Activated T-cell treated with anti-CD3 and anti-CD28 coated beads, Interleukin-2, amount 50 U/mL, for 24 hours (primary cell): ENCODE measurements at regions not wholly inside any gene's neighbourhood (a gene's known extent, or its start where the extent isn't known, plus 50 kb on each side); places are given as distances from the start of the nearest gene placed in this dataset.

ENCODE experiments used
- DNase-seq: peaks from one replicate; pipeline ENCODE4 v3.0.0-alpha.2; 2020
- H3K27ac Mint-ChIP-seq: 2 replicates; pipeline ENCODE4 v1.8.0; 2020; ENCODE audit warnings: mild to moderate bottlenecking, mixed read lengths
- H3K27me3 Mint-ChIP-seq: 2 replicates; pipeline ENCODE4 v1.8.0; 2020; ENCODE audit warnings: mixed read lengths
- H3K36me3 Mint-ChIP-seq: 2 replicates; pipeline ENCODE4 v1.8.0; 2020; ENCODE audit warnings: low read depth, mixed read lengths
- H3K4me1 Mint-ChIP-seq: 2 replicates; pipeline ENCODE4 v1.8.0; 2020; ENCODE audit warnings: low read depth, mixed read lengths
- H3K4me3 Mint-ChIP-seq: 2 replicates; pipeline ENCODE4 v1.8.0; 2020; ENCODE audit warnings: mild to moderate bottlenecking, moderate library complexity, mixed read lengths
- H3K9me3 Mint-ChIP-seq: 2 replicates; pipeline ENCODE4 v1.8.0; 2020; ENCODE audit warnings: mixed read lengths

GRCh38 chr12:19872621-19873540 is 433.6 kb downstream of the AEBP2 start:
- no peak overlapping the region for H3K27ac Mint-ChIP-seq
- H3K36me3 Mint-ChIP-seq: no peaks in the 10 kb centered on the region
- no peaks in the 10 kb centered on the region for H3K9me3 Mint-ChIP-seq
- H3K4me1 Mint-ChIP-seq: peaks cover 7% of the 10 kb centered on the region
- no peak for DNase-seq
- H3K27me3 Mint-ChIP-seq: peaks cover 3% of the 10 kb centered on the region
- no peak overlapping the region for H3K4me3 Mint-ChIP-seq

GRCh38 chr12:19880076-19880475 is 440.8 kb downstream of the AEBP2 start:
- H3K4me3 Mint-ChIP-seq: no peak overlapping the region
- no peak for DNase-seq
- no peaks in the 10 kb centered on the region for H3K36me3 Mint-ChIP-seq
- no peaks in the 10 kb centered on the region for H3K4me1 Mint-ChIP-seq
- H3K9me3 Mint-ChIP-seq: no peaks in the 10 kb centered on the region
- no peaks in the 10 kb centered on the region for H3K27me3 Mint-ChIP-seq
- no peak overlapping the region for H3K27ac Mint-ChIP-seq

GRCh38 chr12:19880721-19881120 is 441.4 kb downstream of the AEBP2 start:
- H3K9me3 Mint-ChIP-seq: no peaks in the 10 kb centered on the region
- no peak overlapping the region for H3K27ac Mint-ChIP-seq
- H3K4me3 Mint-ChIP-seq: no peak overlapping the region
- DNase-seq: no peak
- H3K36me3 Mint-ChIP-seq: no peaks in the 10 kb centered on the region
- H3K27me3 Mint-ChIP-seq: no peaks in the 10 kb centered on the region
- H3K4me1 Mint-ChIP-seq: no peaks in the 10 kb centered on the region

GRCh38 chr12:19882346-19882745 is 443.1 kb downstream of the AEBP2 start:
- no peaks in the 10 kb centered on the region for H3K27me3 Mint-ChIP-seq

GRCh38 chr12:19884021-19884492 is 444.8 kb downstream of the AEBP2 start:
- H3K4me3 Mint-ChIP-seq: no peak overlapping the region
- H3K27ac Mint-ChIP-seq: no peak overlapping the region
- no peaks in the 10 kb centered on the region for H3K36me3 Mint-ChIP-seq
- no peak for DNase-seq
- H3K4me1 Mint-ChIP-seq: no peaks in the 10 kb centered on the region
- no peaks in the 10 kb centered on the region for H3K9me3 Mint-ChIP-seq
- no peaks in the 10 kb centered on the region for H3K27me3 Mint-ChIP-seq

More at GRCh38 chr12:19882346-19882745, 443.1 kb downstream of the AEBP2 start:
- no peak overlapping the region for H3K4me3 Mint-ChIP-seq
- DNase-seq: no peak
- no peak overlapping the region for H3K27ac Mint-ChIP-seq
- H3K36me3 Mint-ChIP-seq: no peaks in the 10 kb centered on the region
- no peaks in the 10 kb centered on the region for H3K9me3 Mint-ChIP-seq
- no peaks in the 10 kb centered on the region for H3K4me1 Mint-ChIP-seq

- no peaks in the 10 kb centered on the region for H3K4me1 Mint-ChIP-seq
- no peaks in the 10 kb centered on the region for H3K27me3 Mint-ChIP-seq
- H3K4me3 Mint-ChIP-seq: no peak overlapping the region
- no peaks in the 10 kb centered on the region for H3K36me3 Mint-ChIP-seq
- no peak for DNase-seq
- H3K9me3 Mint-ChIP-seq: no peaks in the 10 kb centered on the region
- H3K27ac Mint-ChIP-seq: no peak overlapping the region
Measured at GRCh38 chr12:19885093-19885812, 446.0 kb downstream of the AEBP2 start.

- H3K4me1 Mint-ChIP-seq: no peaks in the 10 kb centered on the region
- no peaks in the 10 kb centered on the region for H3K27me3 Mint-ChIP-seq
- H3K9me3 Mint-ChIP-seq: no peaks in the 10 kb centered on the region
- H3K27ac Mint-ChIP-seq: no peak overlapping the region
- no peaks in the 10 kb centered on the region for H3K36me3 Mint-ChIP-seq
- DNase-seq: no peak
- no peak overlapping the region for H3K4me3 Mint-ChIP-seq
Measured at GRCh38 chr12:19886065-19886464, 446.8 kb downstream of the AEBP2 start.

- Mint-ChIP-seq H3K27ac (no peak overlapping the region), H3K4me3 (no peak overlapping the region), H3K27me3 (no peaks in the 10 kb centered on the region), H3K36me3 (no peaks in the 10 kb centered on the region), H3K4me1 (no peaks in the 10 kb centered on the region), H3K9me3 (no peaks in the 10 kb centered on the region)
- no peak for DNase-seq
Measured at GRCh38 chr12:19886639-19887064, 447.4 kb downstream of the AEBP2 start.

GRCh38 chr12:19890024-19890423 is 450.7 kb downstream of the AEBP2 start:
- H3K27ac Mint-ChIP-seq: no peak overlapping the region
- H3K4me1 Mint-ChIP-seq: peaks cover 17% of the 10 kb centered on the region
- no peaks in the 10 kb centered on the region for H3K9me3 Mint-ChIP-seq
- no peak overlapping the region for H3K4me3 Mint-ChIP-seq
- no peak for DNase-seq
- no peaks in the 10 kb centered on the region for H3K27me3 Mint-ChIP-seq
- no peaks in the 10 kb centered on the region for H3K36me3 Mint-ChIP-seq

- H3K27me3 Mint-ChIP-seq: no peaks in the 10 kb centered on the region
- DNase-seq: no peak
- no peaks in the 10 kb centered on the region for H3K9me3 Mint-ChIP-seq
- no peaks in the 10 kb centered on the region for H3K36me3 Mint-ChIP-seq
- no peak overlapping the region for H3K27ac Mint-ChIP-seq
- peaks cover 23% of the 10 kb centered on the region for H3K4me1 Mint-ChIP-seq
- no peak overlapping the region for H3K4me3 Mint-ChIP-seq
Measured at GRCh38 chr12:19891936-19892591, 452.8 kb downstream of the AEBP2 start.

GRCh38 chr12:19893514-19893913 is 454.2 kb downstream of the AEBP2 start:
- Mint-ChIP-seq H3K4me1 (peaks cover 23% of the 10 kb centered on the region), H3K4me3 (no peak overlapping the region), H3K27me3 (peaks cover 3% of the 10 kb centered on the region), H3K9me3 (no peaks in the 10 kb centered on the region), H3K27ac (peak overlapping the region; percentile 91), H3K36me3 (no peaks in the 10 kb centered on the region)
- no peak for DNase-seq

GRCh38 chr12:19894050-19894449 is 454.8 kb downstream of the AEBP2 start:
- no peak for DNase-seq
- Mint-ChIP-seq H3K4me3 (peak overlapping the region; percentile 30), H3K27ac (peak overlapping the region; percentile 91), H3K27me3 (peaks cover 3% of the 10 kb centered on the region), H3K9me3 (no peaks in the 10 kb centered on the region), H3K36me3 (no peaks in the 10 kb centered on the region), H3K4me1 (peaks cover 23% of the 10 kb centered on the region)

- H3K4me3 Mint-ChIP-seq: peak overlapping the region; percentile 56
Measured at GRCh38 chr12:19894803-19895202, 455.5 kb downstream of the AEBP2 start.

GRCh38 chr12:19895246-19896020 is 456.1 kb downstream of the AEBP2 start:
- Mint-ChIP-seq H3K27me3 (peaks cover 3% of the 10 kb centered on the region), H3K36me3 (no peaks in the 10 kb centered on the region), H3K27ac (peak overlapping the region; percentile 91), H3K4me3 (no peak overlapping the region), H3K4me1 (peaks cover 23% of the 10 kb centered on the region), H3K9me3 (no peaks in the 10 kb centered on the region)
- DNase-seq: no peak

More at GRCh38 chr12:19894803-19895202, 455.5 kb downstream of the AEBP2 start:
- no peak for DNase-seq
- Mint-ChIP-seq H3K27ac (peak overlapping the region; percentile 91), H3K27me3 (peaks cover 3% of the 10 kb centered on the region), H3K36me3 (no peaks in the 10 kb centered on the region), H3K4me1 (peaks cover 23% of the 10 kb centered on the region), H3K9me3 (no peaks in the 10 kb centered on the region)
